B cell (primary cell): ENCODE measurements at regions not wholly inside any gene's neighbourhood (a gene's known extent, or its start where the extent isn't known, plus 50 kb on each side); places are given as distances from the start of the nearest gene placed in this dataset.

Experiments used
- ATAC-seq: fragments of 200-7000 bp; cut with Tn5 transposase; one replicate; pipeline ENCODE4 v1.10.0; 2021; ENCODE audit warnings: low read depth, mild to moderate bottlenecking, moderate number of reproducible peaks, moderate library complexity
- CTCF ChIA-PET: fragments of 350-600 bp; sonication (Branson Sonifier 250); formaldehyde crosslinking; loops from one replicate; lab custom pipeline; 2021; ENCODE audit warnings: antibody characterized with exemption, inconsistent platforms; lab: Charles Lee
- POLR2A ChIA-PET: fragments of 350-600 bp; sonication (Branson Sonifier 250); formaldehyde crosslinking; loops from one replicate; lab custom pipeline; 2021; ENCODE audit warnings: antibody characterized with exemption; lab: Charles Lee
- DNase-seq: peaks from one replicate; pipeline ENCODE4 v3.0.0; 2013
- H2AFZ ChIP-seq: 2 replicates; pipeline ENCODE4 v1.6.1; 2012; ENCODE audit warnings: mild to moderate bottlenecking, low read depth, low read length; ENCODE audit not compliant: insufficient read depth, poor library complexity, severe bottlenecking
- H3K27ac ChIP-seq, 2 donors: 1 replicate in 1 of 2; 2 replicates in 1 of 2; pipeline ENCODE4 v1.5.1; 2012 to 2013; ENCODE audit warnings: low read length in 2 of 2, mild to moderate bottlenecking in 2 of 2, moderate library complexity in 1 of 2
- H3K27me3 ChIP-seq, 4 experiments: fragments of 200-600 bp in 1 of 4; sonication (generic) in 1 of 4; replicated peaks in 1 of 4; 1 replicate in 2 of 4; 2 replicates in 2 of 4; pipeline versions ENCODE4 v1.6.1 to v1.7.0; 2013 to 2016; ENCODE audit warnings: low read length in 3 of 4, mild to moderate bottlenecking in 2 of 4, mixed read lengths in 1 of 4, moderate library complexity in 1 of 4; ENCODE audit not compliant: insufficient read depth in 4 of 4, control insufficient read depth in 3 of 4; ENCODE audit errors: control extremely low read depth in 1 of 4
- H3K36me3 ChIP-seq, 2 experiments: replicated peaks in 1 of 2; 1 replicate in 1 of 2; 2 replicates in 1 of 2; pipeline versions ENCODE4 v1.6.1 to v1.7.1; 2013; ENCODE audit warnings: low read length in 1 of 2; ENCODE audit not compliant: insufficient read depth in 2 of 2, control insufficient read depth in 1 of 2; ENCODE audit errors: control extremely low read depth in 1 of 2, extremely low read depth in 1 of 2
- H3K4me1 ChIP-seq, 2 donors: fragments of 200-600 bp in 1 of 2; sonication (generic) in 1 of 2; 1 replicate in 1 of 2; 2 replicates in 1 of 2; pipeline versions ENCODE4 v1.5.1 to v1.6.1; 2013 to 2017; ENCODE audit warnings: low read length in 2 of 2; ENCODE audit not compliant: control insufficient read depth in 2 of 2, insufficient read depth in 2 of 2
- H3K4me2 ChIP-seq: replicated peaks from 2 replicates; pipeline ENCODE3; 2012; ENCODE audit warnings: mild to moderate bottlenecking, low read depth, low read length; ENCODE audit not compliant: poor library complexity, severe bottlenecking
- H3K4me3 ChIP-seq, 5 experiments: fragments of 200-600 bp in 1 of 5; sonication (generic) in 1 of 5; 1 replicate in 3 of 5; 2 replicates in 2 of 5; pipeline versions ENCODE4 v1.5.1 to v1.7.0; 2011 to 2016; ENCODE audit warnings: low read length in 4 of 5, mild to moderate bottlenecking in 4 of 5, low read depth in 2 of 5, control low read depth in 1 of 5, moderate library complexity in 1 of 5; ENCODE audit not compliant: insufficient read depth in 1 of 5; ENCODE audit errors: control extremely low read depth in 1 of 5, extremely low read depth in 1 of 5
- H3K79me2 ChIP-seq: fragments of 200-600 bp; sonication (generic); one replicate; pipeline ENCODE4 v1.6.0; 2016; ENCODE audit warnings: low read length; ENCODE audit not compliant: control insufficient read depth, insufficient read depth
- H3K9ac ChIP-seq: fragments of 200-600 bp; sonication (generic); 2 replicates; pipeline ENCODE4 v1.6.1; 2017; ENCODE audit warnings: mild to moderate bottlenecking, low read length, moderate library complexity
- H3K9me3 ChIP-seq, 3 donors: one replicate each; pipeline versions ENCODE4 v1.6.1 to v1.7.1; 2013; ENCODE audit warnings: low read length in 2 of 3; ENCODE audit not compliant: control insufficient read depth in 2 of 3, insufficient read depth in 1 of 3; ENCODE audit errors: control extremely low read depth in 1 of 3
- H4K20me1 ChIP-seq: 2 replicates; pipeline ENCODE4 v1.6.0; 2012; ENCODE audit warnings: mild to moderate bottlenecking, low read length; ENCODE audit not compliant: insufficient read depth, control insufficient read depth, poor library complexity, severe bottlenecking
- H3K27ac Mint-ChIP-seq: one replicate; pipeline ENCODE4 v1.8.0; 2021; ENCODE audit warnings: mixed read lengths
- H3K27me3 Mint-ChIP-seq: one replicate; pipeline ENCODE4 v1.8.0; 2021; ENCODE audit warnings: mixed read lengths
- H3K4me1 Mint-ChIP-seq: one replicate; pipeline ENCODE4 v1.8.0; 2021; ENCODE audit warnings: mixed read lengths
- H3K4me3 Mint-ChIP-seq: one replicate; pipeline ENCODE4 v1.8.0; 2021; ENCODE audit warnings: mixed read lengths
- H3K9me3 Mint-ChIP-seq: one replicate; pipeline ENCODE4 v1.8.0; 2022; ENCODE audit warnings: mixed read lengths; ENCODE audit not compliant: insufficient read depth
- CTCF ChIP-seq: fragments of 200-600 bp; IDR thresholded peaks from one replicate; pipeline ENCODE4 v1.8.0; 2022; ENCODE audit warnings: antibody characterized with exemption, mild to moderate bottlenecking
- EZH2 ChIP-seq: IDR thresholded peaks from 2 replicates; pipeline ENCODE4 v1.6.1; 2012; ENCODE audit warnings: borderline replicate concordance, low read depth, mild to moderate bottlenecking, moderate library complexity, low read length; ENCODE audit not compliant: insufficient read depth, poor library complexity, severe bottlenecking
- WGBS: methylation state at CpG from one replicate; pipeline ENCODE4 v1.1.5; 2013; ENCODE audit warnings: missing lambda C conversion rate; ENCODE audit not compliant: insufficient coverage; 5-methylcytosine and 5-hydroxymethylcytosine counted together
- intact Hi-C: fragments of 100-400 bp; cut with micrococcal nuclease; formaldehyde crosslinking; loops from one replicate; pipeline ENCODE4 v1.10.0; 2022

DNA sequence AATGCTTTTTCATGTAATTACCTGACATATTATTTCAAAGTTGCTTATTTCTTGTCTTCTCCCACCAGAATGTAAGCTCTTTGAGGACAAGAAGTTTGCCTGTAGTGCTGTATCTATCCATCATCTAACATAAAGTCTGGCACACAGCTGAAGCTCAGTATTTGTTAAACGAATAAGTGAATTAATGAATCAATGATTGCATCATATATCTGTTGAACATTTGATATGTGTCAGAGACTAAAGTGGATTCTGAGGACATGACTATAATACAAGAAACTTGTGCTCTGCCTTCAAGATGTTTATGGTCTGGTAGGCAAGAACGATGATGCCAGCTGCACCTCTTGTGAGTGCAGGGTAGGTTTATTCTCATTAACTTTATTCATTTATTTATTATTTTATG is 115.4 kb upstream of the SCAF11 start:
- Histone ChIP-seq H3K4me3 (no peak overlapping the region), H3K27ac (no peak overlapping the region), H3K79me2 (no peaks in the 10 kb centered on the region), H3K9me3 (peaks cover 0 to 6% (median 0%) of the 10 kb centered on the region in 3 donors), H2AFZ (no peak overlapping the region), H3K4me2 (no peak overlapping the region), H3K4me1 (peaks cover 39 to 41% of the 10 kb centered on the region in 2 donors), H3K36me3 (no peaks in the 10 kb centered on the region), H4K20me1 (no peaks in the 10 kb centered on the region), H3K27me3 (no peaks in the 10 kb centered on the region), H3K9ac (no peak overlapping the region)
- peaks cover 38% of the 10 kb centered on the region for H3K4me1 Mint-ChIP-seq
- POLR2A ChIA-PET = interaction anchor here (0.6 kb wide), 1 partner anchor 20 kb away, joined by 3 read pairs; no protein-coding TSS in a partner anchor
- WGBS = no CpG with 5 or more reads among the region's 2 CpGs
- CTCF ChIA-PET = interaction anchor here (1.3 kb wide), 2 partner anchors 9 to 19 kb away, joined by 3 to 6 read pairs; no protein-coding TSS in a partner anchor
- DNase-seq (no peak), ATAC-seq (no peak)
- TF ChIP-seq CTCF = no peak
- TF ChIP-seq EZH2 = no peak
- no peak overlapping the region for H3K4me3 Mint-ChIP-seq
- no peak overlapping the region for H3K27ac Mint-ChIP-seq
- H3K9me3 Mint-ChIP-seq = no peaks in the 10 kb centered on the region
- intact Hi-C loops = no loop called here
- no peaks in the 10 kb centered on the region for H3K27me3 Mint-ChIP-seq

DNA sequence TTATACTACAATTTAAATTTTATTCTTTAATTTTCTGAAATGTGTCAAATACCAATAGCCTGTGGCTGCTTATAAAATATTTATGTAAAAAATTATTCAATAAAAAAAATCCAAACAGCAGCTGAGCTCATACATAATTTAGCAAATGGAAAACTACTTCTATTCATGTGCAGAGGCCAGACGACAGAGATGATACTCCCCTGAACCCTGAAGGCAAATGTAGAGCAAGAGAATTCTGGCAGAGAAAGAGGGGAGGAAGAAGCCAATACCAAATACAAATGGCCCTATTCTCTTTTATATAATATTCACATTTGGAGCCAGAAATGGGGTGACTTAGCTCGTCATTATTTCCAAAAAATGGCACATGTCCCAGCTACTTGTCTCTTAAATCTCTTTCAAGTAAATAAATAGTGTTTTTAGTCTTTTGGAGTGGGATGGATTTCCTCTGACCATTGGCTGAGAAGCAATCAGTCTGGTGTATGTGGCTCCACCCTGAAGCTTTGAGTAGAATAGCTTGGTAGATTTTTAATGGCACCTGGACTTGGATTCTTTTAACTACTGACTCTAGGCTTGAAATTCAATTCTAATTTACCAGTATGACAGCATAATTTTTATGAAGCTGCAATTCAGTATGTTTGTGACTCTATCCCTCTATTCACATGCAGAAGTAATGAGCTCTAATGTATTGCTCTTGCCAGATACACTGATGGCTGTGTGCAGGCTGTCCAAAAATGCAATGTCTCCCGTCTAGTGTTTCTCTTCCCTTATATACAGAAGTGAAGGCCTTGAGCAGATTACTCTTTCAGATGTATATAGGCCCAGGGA is 113.4 kb upstream of the SCAF11 start:
- ATAC-seq (no peak), DNase-seq (no peak)
- Histone ChIP-seq H3K27me3 (no peaks in the 10 kb centered on the region), H3K4me2 (no peak overlapping the region), H3K4me1 (peaks cover 19 to 23% of the 10 kb centered on the region in 2 donors), H3K36me3 (no peaks in the 10 kb centered on the region), H3K9me3 (peaks cover 0 to 6% (median 0%) of the 10 kb centered on the region in 3 donors), H3K79me2 (no peaks in the 10 kb centered on the region), H2AFZ (no peak overlapping the region), H3K4me3 (no peak overlapping the region), H3K9ac (no peak overlapping the region), H3K27ac (no peak overlapping the region), H4K20me1 (no peaks in the 10 kb centered on the region)
- H3K9me3 Mint-ChIP-seq = no peaks in the 10 kb centered on the region
- no peak overlapping the region for H3K4me3 Mint-ChIP-seq
- no peaks in the 10 kb centered on the region for H3K27me3 Mint-ChIP-seq
- ChIA-PET CTCF (interaction anchor here (0.5 to 1.3 kb wide), 5 partner anchors 14 to 918 kb away, joined by 3 to 4 read pairs (median 3); no protein-coding TSS in a partner anchor), POLR2A (no interaction called here)
- peaks cover 21% of the 10 kb centered on the region for H3K4me1 Mint-ChIP-seq
- no CpG with 5 or more reads among the region's 3 CpGs for WGBS
- no peak for TF ChIP-seq EZH2
- no peak for TF ChIP-seq CTCF
- intact Hi-C loops = no loop called here
- H3K27ac Mint-ChIP-seq = no peak overlapping the region
